Posterior vena cava (tissue), 2 donors: ENCODE measurements at regions not wholly inside any gene's neighbourhood (a gene's known extent, or its start where the extent isn't known, plus 50 kb on each side); places are given as distances from the start of the nearest gene placed in this dataset.

Source experiments
- DNase-seq: peaks from one replicate; pipeline ENCODE4 v3.0.0-alpha.2; 2020; ENCODE audit warnings: low spot score
- intact Hi-C, 2 donors: fragments of 100-400 bp; cut with DNase I; formaldehyde crosslinking; loops; one replicate each; pipeline versions ENCODE4 v1.14.1 to v1.14.2; 2022 to 2023
- donor health status: DM: yes; HTN: yes; CAD: no.
- donor health status: DM: yes; HTN: yes; CAD: no.

- intact Hi-C loops: no loop called here
- no peak for DNase-seq
Measured at GRCh38 chrX:110427076-110427475, 68.4 kb downstream of the RTL9 start.

GRCh38 chrX:110428144-110428543, 69.5 kb downstream of the RTL9 start:
- intact Hi-C loops: no loop called here

DNA sequence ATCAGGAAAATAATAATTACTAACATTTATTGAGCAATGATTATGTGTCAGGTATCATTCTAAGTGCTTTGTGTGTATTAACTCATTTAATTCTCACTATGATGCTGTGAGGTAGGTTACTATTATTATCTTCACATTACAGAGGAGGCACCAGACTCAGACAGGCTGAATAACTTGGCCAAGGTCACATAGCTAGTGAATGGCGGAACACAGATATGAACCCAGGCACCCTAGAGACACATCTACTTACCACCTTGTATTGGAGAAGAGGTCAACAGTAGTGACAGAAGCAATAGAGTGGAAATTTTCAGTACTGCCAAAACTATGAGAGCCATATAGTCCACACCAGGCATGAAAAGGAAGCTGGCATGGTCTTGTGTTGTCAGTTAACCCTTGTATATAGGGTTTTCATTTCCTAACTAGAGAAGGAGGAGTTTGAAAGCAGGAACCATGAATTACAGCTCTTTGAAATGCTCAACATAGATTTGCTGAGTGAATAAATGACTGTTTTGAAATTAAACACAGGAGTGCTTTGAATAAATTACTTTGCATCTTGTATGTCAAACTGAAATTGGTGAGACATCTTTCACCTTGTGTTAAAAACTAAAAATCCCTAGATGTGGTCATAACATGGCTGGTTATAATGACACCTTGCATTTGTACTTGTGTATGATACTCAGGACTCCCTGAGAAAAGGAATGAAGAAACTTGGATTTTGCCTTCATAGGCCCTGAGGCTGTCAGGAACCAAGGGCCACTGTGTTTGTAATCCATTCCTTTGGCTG, 71.8 kb downstream of the RTL9 start:
- intact Hi-C loops: no loop called here
- DNase-seq: no peak

More at GRCh38 chrX:110428144-110428543, 69.5 kb downstream of the RTL9 start:
- DNase-seq: no peak

DNA sequence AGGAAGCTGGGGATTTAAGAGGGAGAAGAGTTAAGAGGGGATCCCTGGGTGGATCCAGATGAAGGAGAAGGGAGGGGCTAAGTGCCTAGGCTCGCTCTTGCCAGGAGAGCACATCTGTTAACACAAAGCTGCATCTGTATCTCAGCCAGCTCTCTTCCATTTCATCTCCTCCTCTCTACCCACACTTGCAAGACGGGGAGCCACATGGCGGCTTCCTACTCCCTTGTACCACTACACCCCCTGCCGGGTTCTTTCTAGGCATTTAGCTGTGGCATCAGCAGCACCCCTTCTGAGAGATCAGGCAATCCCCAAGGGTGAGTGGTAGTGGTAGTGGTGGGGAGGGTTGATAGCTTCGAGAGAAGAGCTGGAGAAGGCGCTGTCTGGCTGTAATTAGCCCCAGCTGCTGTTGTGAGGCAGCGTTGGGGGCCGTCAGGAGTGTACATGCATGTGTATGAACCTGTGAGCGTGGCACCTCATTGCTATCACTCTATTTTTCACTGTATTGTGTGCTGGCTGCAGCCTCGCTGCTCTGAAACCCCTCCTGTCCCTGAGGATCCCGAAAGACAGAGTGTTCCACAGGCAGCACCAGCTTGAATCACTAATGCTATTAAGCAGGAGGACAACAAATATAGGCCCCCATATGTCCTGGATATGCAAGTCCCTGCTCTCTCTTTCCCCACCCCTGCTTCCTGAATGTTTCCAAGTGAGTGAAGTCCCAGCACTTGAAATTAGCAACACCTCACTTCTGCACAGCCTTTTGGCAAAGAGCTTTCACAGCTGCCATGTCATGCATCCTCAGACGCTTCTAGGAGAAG, 73.7 kb downstream of the RTL9 start:
- no peak for DNase-seq
- intact Hi-C loops: no loop called here

- intact Hi-C loops: no loop called here
- no peak for DNase-seq
Measured at GRCh38 chrX:110432906-110433215, 74.2 kb downstream of the RTL9 start.

DNA sequence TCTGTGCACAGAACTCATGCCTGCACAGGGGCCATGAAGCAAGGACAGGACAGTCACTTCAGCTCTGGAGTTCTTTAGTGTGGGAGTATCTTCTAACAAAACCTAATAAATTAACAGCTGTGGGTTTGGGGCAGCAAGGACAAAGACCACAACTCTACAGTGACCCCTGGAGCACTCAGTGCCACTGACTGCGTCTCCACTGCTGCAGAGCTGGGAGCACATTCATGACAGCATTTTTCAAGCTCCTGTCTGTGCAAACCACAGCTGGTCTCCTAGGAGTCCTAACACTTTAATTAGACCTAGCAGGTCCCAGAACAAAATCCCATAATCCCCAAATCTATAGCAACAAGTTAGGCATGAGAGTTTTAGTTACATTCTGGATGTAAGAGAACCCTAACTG, 76.5 kb downstream of the RTL9 start:
- intact Hi-C loops: no loop called here

DNA sequence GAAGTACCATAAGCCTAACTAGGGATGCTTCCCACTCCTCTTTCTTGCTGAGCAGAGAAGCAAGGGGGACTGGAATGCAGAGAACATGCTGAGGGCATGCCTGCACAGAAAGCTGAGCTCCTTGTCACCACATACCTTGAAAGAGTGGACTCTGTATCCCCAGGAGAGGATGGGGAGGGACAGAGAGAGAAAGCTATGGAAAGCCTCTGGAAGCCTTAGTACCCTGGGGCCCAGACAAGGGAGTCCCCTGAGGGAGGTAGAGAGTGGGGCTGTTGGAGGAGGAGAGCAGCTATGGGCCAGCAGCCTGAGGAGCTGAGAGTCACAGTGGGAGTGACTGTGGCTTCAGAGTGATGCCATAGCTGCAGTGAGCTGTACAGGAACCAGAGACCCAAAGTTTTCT, 77.9 kb downstream of the RTL9 start:
- no peak for DNase-seq
- intact Hi-C loops: no loop called here

More for the DNA sequence above, 76.5 kb downstream of the RTL9 start:
- DNase-seq: no peak

- intact Hi-C loops: no loop called here
Measured at GRCh38 chrX:110437686-110438085, 79.0 kb downstream of the RTL9 start.

GRCh38 chrX:110440016-110440805, 81.6 kb downstream of the RTL9 start:
- intact Hi-C loops: no loop called here
- no peak for DNase-seq

More at GRCh38 chrX:110437686-110438085, 79.0 kb downstream of the RTL9 start:
- no peak for DNase-seq

DNA sequence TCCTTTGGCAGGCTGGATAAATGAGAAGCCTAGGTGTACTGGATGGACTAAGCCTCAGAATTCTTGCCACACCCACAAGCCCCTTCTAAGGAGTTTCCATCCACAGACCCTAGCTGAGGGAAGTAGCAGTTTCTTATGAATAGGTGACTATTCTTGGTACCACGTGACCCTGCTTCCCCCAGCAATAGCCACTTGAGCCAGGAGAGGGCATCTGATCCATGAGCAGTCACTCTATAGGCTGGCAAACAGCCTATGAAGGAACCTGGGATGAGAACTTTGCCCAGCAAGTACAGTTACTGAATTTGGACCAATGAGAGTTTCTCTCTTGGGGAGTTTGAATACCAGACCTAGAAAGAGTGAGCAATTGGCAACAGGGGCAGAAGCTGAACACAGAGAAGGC, 84.0 kb downstream of the RTL9 start:
- intact Hi-C loops: no loop called here
- no peak for DNase-seq

DNA sequence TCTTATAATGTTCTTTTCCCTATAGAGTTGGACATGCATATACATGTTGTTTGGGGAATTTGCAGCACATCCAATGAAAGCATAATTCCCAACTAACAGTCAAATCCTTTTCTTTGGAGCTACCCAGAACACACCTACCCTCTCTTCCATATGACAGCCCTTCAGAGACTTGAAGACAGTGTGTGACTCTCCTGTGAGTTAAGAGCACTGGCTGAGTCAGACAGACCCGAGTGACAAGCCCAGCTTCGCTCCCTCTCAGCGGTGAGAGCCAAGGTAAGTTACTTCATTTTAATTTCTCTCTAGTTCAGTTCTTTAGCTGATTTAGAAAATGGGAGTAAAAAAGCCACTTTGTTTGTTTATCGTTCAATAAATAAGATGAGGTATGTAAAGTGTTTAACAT, 86.3 kb downstream of the RTL9 start:
- no peak for DNase-seq
- intact Hi-C loops: no loop called here

- no peak for DNase-seq
- intact Hi-C loops: no loop called here
Measured at GRCh38 chrX:110448459-110448858, 89.8 kb downstream of the RTL9 start.

DNA sequence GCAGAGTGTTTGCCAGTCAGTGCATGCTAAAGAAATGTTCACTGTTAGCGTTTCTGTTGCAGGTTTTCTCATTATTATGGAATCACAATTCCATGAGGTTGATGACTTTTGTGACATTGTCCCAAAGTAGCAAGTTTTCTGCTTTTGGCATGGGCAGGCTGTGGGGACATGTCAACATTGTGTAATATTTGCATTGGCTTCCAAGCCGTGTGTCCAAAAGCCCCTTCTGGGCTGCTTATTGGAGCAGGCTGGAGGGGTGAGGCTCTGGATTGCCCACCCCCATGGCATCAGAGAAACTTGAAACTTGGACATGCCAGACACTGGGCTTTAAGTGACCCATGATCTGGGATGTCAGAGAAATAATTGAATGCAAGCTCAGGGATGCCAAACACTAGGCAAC, 90.7 kb downstream of the RTL9 start:
- intact Hi-C loops: no loop called here

GRCh38 chrX:110450050-110450449, 91.4 kb downstream of the RTL9 start:
- intact Hi-C loops: loop anchor here (5.0 to 10.0 kb wide), 3 partner anchors 397 to 1455 kb away; no protein-coding TSS in a partner anchor
- DNase-seq: peak; percentile 87

More for the DNA sequence above, 90.7 kb downstream of the RTL9 start:
- no peak for DNase-seq

DNA sequence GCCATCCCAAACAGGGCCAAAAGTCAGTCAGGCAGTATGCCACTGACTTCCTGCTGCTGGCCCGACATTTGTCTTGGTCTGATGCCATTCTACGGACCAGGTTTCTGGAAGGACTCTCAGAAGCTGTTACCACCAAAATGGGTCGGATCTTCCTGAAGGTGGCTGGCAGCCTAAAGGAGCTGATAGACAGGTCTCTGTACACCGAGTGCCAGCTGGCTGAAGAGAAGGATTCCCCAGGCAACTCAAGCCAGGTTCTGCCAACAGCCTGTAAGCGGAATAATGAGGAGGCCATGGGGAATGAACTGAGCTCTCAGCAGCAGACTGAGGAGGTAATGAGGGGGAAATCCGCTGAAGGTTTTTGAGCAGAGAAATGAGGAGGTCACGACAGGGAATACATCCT, 95.7 kb downstream of the RTL9 start:
- intact Hi-C loops: loop anchor here (5.0 to 10.0 kb wide), 3 partner anchors 393 to 1460 kb away; no protein-coding TSS in a partner anchor
- DNase-seq: no peak

GRCh38 chrX:110462957-110463356, 104.3 kb downstream of the RTL9 start:
- DNase-seq: no peak
- intact Hi-C loops: no loop called here

- no peak for DNase-seq
- intact Hi-C loops: no loop called here
Measured at GRCh38 chrX:110466790-110467189, 108.1 kb downstream of the RTL9 start.

GRCh38 chrX:110472265-110472664, 113.6 kb downstream of the RTL9 start:
- no peak for DNase-seq
- intact Hi-C loops: no loop called here

DNA sequence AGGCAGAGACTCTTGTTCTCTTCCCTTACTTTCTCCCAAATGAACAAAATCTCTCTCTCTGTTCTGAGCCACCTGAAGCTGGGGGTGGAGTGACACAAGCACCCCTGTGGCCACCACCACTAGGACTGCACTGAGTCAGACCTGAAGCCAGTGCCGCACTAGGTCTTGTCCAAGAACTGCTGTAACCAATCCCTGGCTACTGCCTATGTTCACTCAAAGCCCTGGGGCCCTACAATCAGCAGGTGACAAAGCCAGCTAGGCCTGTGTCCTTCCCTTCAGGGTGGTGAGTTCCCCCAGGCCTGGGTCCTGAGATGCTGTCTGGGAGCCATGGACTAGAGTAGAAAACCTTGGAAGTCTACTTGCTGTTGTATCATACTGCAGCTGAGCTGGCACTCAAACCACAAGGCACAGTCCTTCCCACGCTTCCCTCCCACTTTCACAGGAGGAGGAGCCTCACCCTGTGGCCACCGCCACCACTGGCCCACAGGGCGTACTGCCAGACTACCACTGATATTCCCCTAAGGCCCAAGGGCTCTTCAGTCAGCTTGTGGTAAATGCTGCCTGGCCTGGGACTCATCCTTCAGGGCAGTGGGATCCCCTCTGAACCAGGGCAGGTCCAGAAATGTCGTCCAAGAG, 119.1 kb downstream of the RTL9 start:
- DNase-seq: no peak
- intact Hi-C loops: no loop called here
